ENCODE measurements at regions not wholly inside any gene's neighbourhood (a gene's known extent, or its start where the extent isn't known, plus 50 kb on each side); places are given as distances from the start of the nearest gene placed in this dataset.
"Not testable (repeated sequence)": the region's sequence is repeated elsewhere in the genome, so short reads cannot be mapped to it uniquely, and the experiment has no call there.

GRCh38 chr1:78304341-78304740 is 186.4 kb upstream of the PTGFR start:
- CTCF ChIA-PET, result interaction anchor here (0.6 kb wide), 2 partner anchors 28 to 196 kb away, joined by 3 read pairs; no protein-coding TSS in a partner anchor
- ATAC-seq, result no peak

GRCh38 chr1:78304761-78305160 is 186.0 kb upstream of the PTGFR start:
- DNase-seq, result no peak
- CTCF ChIA-PET, result no interaction called here
- Histone ChIP-seq H3K36me3 (ENCODE audit: low read depth, low read length) (peaks cover 6% of the 10 kb centered on the region; the same call in 1 of the 2 replicates), H2AFZ (ENCODE audit: low read length) (no peak overlapping the region), H4K20me1 (ENCODE audit: low read length) (no peaks in the 10 kb centered on the region), H3K9me3 (ENCODE audit: low read length) (no peaks in the 10 kb centered on the region), H3K4me3 (ENCODE audit: low read length) (no peak overlapping the region), H3K9ac (ENCODE audit: low read length) (no peak overlapping the region), H3K27me3 (ENCODE audit: low read length) (no peaks in the 10 kb centered on the region), H3F3A (ENCODE audit: low read length, unreplicated experiment) (peaks cover 11% of the 10 kb centered on the region), H3K4me1 (ENCODE audit: insufficient read depth, low read length) (peaks cover 26% of the 10 kb centered on the region), H3K4me2 (ENCODE audit: low read length) (peak overlapping the region; percentile 40; the same call in 1 of the 2 replicates), H3K27ac (ENCODE audit: low read length) (peak overlapping the region; percentile 59; the same call in 1 of the 2 replicates), H3K79me2 (ENCODE audit: low read length) (no peaks in the 10 kb centered on the region), H3K9me2 (replicated peaks; ENCODE audit: low read length) (no peaks in the 10 kb centered on the region)
- no peak for TF ChIP-seq EZH2phosphoT487 (IDR thresholded peaks at IDR 0.05; ENCODE audit: borderline replicate concordance, low read length)
- no peak for TF ChIP-seq CTCF (conservative IDR thresholded peaks at IDR 0.05; ENCODE audit: low read depth, low read length)
- TF ChIP-seq EZH2 (IDR thresholded peaks at IDR 0.05; ENCODE audit: low read length, unreplicated experiment), result no peak
- POLR2A ChIA-PET (ENCODE audit: unreplicated experiment), result no interaction called here
- ATAC-seq, result no peak
- intact Hi-C loops (cut with micrococcal nuclease), result no loop called here
- no TSS peak for BruUV-seq (replicated peaks)

More at GRCh38 chr1:78304341-78304740, 186.4 kb upstream of the PTGFR start:
- peaks cover 26% of the 10 kb centered on the region for H3K4me1 ChIP-seq (ENCODE audit: insufficient read depth, low read length)
- peak overlapping the region; percentile 40 for H3K4me2 ChIP-seq (ENCODE audit: low read length)
- BruUV-seq (replicated peaks), result no TSS peak
- H3K9me3 ChIP-seq (ENCODE audit: low read length), result no peaks in the 10 kb centered on the region
- DNase-seq, result no peak
- no peak overlapping the region for H2AFZ ChIP-seq (ENCODE audit: low read length)
- no peak overlapping the region for H3K9ac ChIP-seq (ENCODE audit: low read length)
- no peaks in the 10 kb centered on the region for H3K9me2 ChIP-seq (replicated peaks; ENCODE audit: low read length)
- POLR2A ChIA-PET (ENCODE audit: unreplicated experiment), result no interaction called here
- intact Hi-C loops (cut with micrococcal nuclease), result no loop called here
- peaks cover 11% of the 10 kb centered on the region for H3F3A ChIP-seq (ENCODE audit: low read length, unreplicated experiment)
- no peaks in the 10 kb centered on the region for H3K79me2 ChIP-seq (ENCODE audit: low read length)
- H3K27me3 ChIP-seq (ENCODE audit: low read length), result no peaks in the 10 kb centered on the region
- peak overlapping the region; percentile 59 for H3K27ac ChIP-seq (ENCODE audit: low read length)
- H3K4me3 ChIP-seq (ENCODE audit: low read length), result no peak overlapping the region
- H3K36me3 ChIP-seq (ENCODE audit: low read depth, low read length), result peaks cover 6% of the 10 kb centered on the region; the same call in 1 of the 2 replicates
- no peak for TF ChIP-seq EZH2 (IDR thresholded peaks at IDR 0.05; ENCODE audit: low read length, unreplicated experiment)
- no peak for TF ChIP-seq EZH2phosphoT487 (IDR thresholded peaks at IDR 0.05; ENCODE audit: borderline replicate concordance, low read length)
- TF ChIP-seq CTCF (conservative IDR thresholded peaks at IDR 0.05; ENCODE audit: low read depth, low read length), result no peak
- H4K20me1 ChIP-seq (ENCODE audit: low read length), result no peaks in the 10 kb centered on the region

- H3F3A ChIP-seq (ENCODE audit: low read length, unreplicated experiment); H3K4me2 ChIP-seq (ENCODE audit: low read length); intact Hi-C loops (cut with micrococcal nuclease); H3K27me3 ChIP-seq (ENCODE audit: low read length); DNase-seq; H3K9me3 ChIP-seq (ENCODE audit: low read length); H3K4me1 ChIP-seq (ENCODE audit: insufficient read depth, low read length); H2AFZ ChIP-seq (ENCODE audit: low read length); BruUV-seq (replicated peaks); H3K4me3 ChIP-seq (ENCODE audit: low read length); CTCF ChIA-PET; ATAC-seq; H3K27ac ChIP-seq (ENCODE audit: low read length); H3K36me3 ChIP-seq (ENCODE audit: low read depth, low read length); H3K9ac ChIP-seq (ENCODE audit: low read length); H3K9me2 ChIP-seq (replicated peaks; ENCODE audit: low read length); H3K79me2 ChIP-seq (ENCODE audit: low read length); POLR2A ChIA-PET (ENCODE audit: unreplicated experiment); H4K20me1 ChIP-seq (ENCODE audit: low read length): not testable (repeated sequence)
These were observed 180.5 kb upstream of the PTGFR start for GRCh38 chr1:78310261-78310660.

Data from PC-3 (cell line).